ENCODE measurements at regions not wholly inside any gene's neighbourhood (a gene's known extent, or its start where the extent isn't known, plus 50 kb on each side); places are given as distances from the start of the nearest gene placed in this dataset.

DNA sequence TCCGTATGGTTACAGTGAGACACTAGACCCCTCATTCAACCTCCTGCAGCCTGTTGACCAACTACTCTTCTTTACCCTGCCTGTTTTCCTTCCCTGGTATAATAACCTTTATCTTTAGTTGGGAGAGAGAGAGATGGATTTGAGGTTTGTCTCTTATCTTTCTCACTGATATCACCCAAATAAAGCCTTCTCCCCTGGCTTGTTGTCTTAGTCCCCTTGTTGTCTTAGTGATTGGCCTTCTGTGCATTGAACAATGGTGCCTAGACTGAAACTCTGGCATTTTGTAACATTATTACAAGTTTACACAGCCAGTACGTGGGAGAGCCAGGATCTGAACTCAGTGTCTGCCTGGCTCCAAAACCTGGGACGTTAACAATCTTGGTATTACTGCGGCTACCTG, 560.8 kb downstream of the HS3ST4 start:
- TF ChIP-seq CTCF (IDR thresholded peaks at IDR 0.05; ENCODE audit: borderline replicate concordance, extremely low read depth, low read length, poor library complexity, severe bottlenecking) (no peak), EZH2 (IDR thresholded peaks at IDR 0.05; ENCODE audit: borderline replicate concordance, low read depth, low read length, severe bottlenecking) (no peak)

Data from DND-41 (cell line).